C1 segment of cervical spinal cord (tissue), 14 donors: ENCODE measurements at regions not wholly inside any gene's neighbourhood (a gene's known extent, or its start where the extent isn't known, plus 50 kb on each side); places are given as distances from the start of the nearest gene placed in this dataset.
"Not testable (repeated sequence)": the region's sequence is repeated elsewhere in the genome, so short reads cannot be mapped to it uniquely, and the experiment has no call there.

Experiments
- DNase-seq, 14 donors: peaks; one replicate each; lab custom pipeline; 2025; lab: John Stamatoyannopoulos, UW

DNA sequence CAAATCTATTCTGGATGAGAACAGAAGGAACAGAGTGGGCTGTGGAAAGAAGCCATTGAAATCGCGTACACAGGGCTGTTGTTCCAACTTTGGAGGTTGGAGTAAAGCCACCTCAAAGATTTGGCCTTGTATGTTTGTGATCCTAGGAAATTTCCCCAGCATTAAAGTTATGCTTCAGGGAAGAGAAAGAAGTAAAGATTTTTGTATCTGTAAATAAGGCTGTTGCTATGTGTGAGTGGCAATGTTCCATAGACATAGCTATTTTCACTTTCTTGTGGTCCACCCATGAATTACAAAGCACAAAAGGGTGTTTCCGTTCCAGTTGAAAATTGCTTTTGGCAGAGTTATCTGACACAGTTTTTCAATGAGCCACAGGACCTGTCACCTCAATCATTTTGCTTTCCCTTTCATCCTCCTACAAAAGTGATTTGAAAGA lies 321.3 kb downstream of the TFAP2B start:
- DNase-seq = no peak

DNA sequence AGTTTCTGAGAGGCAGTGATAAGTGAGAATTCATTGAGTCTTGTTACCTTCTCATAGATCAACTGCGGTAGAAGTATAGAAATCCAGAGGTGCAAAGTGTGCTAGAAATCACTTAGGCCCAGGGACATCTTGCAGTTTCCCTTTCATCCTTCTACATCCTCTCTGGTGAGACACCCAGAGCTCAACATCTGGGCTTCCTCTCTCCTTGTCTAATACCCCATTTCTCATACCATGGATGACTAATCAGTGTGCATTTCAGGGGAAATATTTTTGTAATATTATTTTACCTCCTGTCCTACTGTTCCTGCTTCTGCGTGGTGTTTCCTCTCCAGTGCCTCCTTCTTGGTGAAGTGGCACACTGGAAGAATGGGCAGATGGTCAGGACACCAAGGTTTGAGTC lies 322.4 kb downstream of the TFAP2B start:
- no peak for DNase-seq

DNA sequence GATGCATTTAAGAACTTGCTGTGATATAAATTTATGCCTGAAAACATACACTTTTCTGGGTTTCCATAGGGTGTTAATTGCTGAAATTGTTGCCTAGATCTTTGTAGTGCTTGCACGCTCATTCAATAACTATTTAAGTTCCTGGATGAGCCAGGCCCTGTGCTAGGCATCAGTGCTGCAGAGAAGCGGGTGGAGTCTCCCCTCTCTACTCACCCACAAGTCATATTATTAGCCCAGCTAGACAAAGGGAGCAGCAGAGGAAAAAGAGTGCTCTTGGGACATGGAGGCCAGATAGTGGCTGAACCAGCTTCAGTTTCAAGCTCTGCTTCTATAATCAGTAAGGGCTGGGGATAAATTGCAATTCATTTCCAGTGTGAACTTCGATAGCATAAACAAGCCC lies 329.1 kb downstream of the TFAP2B start:
- no peak for DNase-seq

DNA sequence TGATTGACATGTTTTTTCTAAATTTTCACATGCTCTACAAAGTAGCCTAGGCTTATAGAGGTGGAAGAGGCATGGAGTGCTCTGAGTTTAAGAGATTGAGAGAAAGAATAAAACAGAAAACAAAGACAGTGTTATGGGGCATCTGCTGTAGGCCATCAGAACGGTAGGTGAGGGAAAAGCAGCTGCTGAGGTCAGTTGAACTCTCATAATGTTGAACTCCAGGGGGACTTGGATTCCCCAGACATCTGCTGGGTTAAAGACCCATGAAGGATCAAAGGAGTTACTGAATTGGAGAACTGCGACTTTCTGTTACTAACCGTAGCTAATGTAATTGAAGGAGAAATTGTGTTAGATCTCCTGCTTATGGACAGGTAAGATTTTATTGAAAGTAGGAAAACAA lies 333.9 kb downstream of the TFAP2B start:
- no peak for DNase-seq

DNA sequence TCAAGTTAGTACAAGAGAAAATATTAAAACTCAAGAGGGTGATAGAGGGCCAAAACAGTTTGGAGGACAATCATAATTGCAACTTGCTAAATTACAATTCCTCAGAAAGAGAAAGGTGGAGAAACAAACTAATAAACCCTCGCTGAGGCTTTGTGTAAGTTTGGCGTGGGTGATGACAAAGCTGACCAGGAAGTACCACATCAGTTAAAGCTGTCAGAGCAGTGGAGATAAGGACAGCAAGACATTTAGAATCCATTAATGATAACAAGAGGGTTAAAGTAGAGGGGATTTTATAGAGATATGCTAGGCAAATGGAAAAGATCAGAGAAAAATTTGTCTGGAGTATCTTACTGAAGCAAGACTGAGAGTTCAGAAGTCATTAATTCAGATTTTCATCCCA lies 334.4 kb downstream of the TFAP2B start:
- DNase-seq = no peak

DNA sequence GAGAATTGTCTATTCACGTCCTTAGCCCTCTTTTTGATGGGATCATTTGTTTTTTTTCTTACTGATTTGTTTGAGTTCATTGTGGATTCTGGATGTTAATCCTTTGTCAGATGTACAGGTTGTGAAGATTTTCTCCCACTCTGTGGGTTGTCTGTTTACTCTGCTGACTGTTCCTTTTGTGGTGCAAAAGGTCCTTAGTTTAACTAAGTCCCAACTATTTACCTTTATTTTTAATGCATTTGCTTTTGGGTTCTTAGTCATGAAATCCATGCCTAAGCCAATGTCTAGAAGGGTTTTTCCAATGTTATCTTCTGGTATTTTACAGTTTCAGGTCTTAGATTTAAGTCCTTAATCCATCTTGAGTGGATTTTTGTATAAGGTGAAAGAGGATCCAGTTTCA lies 336.3 kb downstream of the TFAP2B start:
- not testable (repeated sequence) for DNase-seq

DNA sequence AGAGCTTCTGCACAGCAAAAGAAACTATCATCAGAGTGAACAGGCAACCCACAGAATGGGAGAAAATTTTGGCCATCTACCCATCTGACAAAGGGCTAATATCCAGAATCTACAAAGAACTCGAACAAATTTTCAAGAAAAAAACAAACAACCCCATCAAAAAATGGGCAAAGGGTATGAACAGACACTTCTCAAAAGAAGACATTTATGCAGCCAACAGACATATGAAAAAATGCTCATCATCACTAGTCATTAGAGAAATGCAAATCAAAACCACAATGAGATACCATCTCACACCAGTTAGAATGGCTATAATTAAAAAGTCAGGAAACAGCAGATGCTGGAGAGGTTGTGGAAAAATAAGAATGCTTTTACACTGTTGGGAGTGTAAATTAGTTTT lies 340.6 kb downstream of the TFAP2B start:
- not testable (repeated sequence) for DNase-seq

DNA sequence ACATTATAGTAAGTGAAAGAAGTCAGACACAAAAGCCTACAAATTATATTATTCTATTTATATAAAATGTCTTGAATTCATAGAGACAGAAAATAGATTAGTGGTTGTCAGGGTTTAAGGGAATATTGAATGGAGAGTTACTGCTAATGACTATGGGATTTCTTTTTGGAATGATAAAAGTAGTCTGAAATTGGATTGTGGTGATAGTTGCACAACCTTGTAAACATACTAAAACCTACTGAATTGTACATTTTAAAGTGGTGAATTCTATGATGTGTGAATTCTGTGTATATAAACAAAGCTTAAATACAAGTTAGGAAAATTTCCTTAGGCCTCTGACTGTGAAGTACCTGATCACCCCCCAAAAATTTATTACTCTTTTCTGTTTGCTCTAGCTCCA lies 343.1 kb downstream of the TFAP2B start:
- no peak for DNase-seq

DNA sequence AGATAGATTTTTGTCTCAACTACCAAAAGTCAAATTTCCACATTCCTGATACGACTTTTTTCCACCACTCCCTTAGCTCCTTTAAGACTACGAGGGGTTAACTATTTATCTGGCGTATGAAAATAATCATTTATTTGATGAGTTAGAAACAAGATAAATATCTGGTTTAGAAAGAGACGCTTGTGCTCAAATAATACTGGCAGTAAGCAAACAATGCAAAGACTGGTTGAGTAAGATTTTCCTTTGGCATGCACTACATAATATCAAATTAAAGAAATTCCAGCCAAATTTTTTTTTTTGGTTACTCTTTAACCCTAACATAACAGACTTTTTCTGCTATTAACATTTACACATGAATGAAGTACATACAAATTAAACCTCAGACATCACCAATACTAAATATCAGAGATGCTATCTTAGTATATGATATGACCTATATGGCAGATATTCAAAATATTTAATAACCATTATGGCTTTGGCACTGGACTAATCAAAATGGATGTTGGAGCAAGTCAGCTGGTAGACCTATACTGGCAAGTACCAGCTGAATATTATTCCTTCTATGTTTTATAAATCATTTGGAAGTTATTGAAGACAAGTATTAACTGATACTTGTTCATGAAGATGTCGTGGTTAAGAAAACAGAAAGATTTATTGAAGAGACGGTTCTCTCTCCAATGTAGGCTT lies 345.3 kb downstream of the TFAP2B start:
- DNase-seq = no peak

DNA sequence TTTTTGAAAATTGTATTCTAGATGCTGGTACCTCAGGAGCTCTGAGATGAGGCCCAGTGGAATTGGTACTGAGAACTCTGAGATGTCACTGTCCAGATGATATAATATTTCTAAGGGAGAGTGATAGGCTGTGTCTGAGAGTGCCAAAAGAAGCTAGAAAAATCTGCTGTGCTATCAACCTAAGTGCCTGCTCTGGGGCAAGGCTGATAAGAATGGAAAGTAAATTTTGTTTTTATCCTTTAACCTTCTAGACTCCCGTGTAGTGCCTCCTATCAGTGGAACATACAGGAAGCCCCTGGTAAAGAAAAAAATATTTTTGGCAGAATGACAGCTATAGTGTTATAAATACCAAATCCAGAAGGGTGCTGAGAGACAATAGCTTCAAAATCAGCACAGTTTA lies 348.2 kb downstream of the TFAP2B start:
- DNase-seq = no peak

DNA sequence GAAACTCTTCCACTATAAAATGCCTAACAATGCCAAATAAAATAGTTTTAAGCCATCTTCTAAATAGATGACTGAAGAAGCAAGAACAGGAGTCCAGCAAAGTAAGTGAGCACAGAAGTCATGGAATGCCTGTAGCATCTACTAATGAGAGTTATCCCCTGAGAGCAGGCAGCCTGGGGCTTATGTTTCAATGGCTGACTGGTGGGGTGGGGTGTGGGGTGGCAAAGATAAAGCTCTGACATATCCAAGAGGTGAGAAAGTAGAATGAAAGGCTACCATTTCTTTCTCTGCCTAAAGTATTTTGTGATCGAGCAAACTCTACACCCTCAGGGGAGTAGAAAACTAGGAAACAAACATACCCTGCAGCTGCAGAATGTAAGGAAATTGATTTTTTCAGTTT lies 348.8 kb downstream of the TFAP2B start:
- DNase-seq = no peak

DNA sequence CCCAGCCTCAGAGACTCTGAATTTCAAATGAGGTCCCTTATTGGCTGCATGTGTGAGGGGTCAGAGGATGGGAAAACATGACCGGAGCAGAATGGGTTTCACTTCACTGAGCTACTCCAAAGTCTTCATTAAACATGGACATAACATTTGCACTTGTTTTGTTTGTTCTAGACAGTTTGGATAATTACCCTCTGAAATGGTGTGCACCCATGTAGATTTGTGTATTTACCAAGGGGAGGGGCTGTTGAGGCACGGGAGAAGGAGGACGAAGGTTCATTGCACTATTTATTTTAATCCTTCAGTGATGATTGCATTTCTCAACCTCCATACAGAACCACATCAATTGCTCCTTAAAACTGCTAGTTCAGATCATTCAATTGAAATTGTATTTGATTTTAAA lies 364.2 kb downstream of the TFAP2B start:
- DNase-seq = no peak

DNA sequence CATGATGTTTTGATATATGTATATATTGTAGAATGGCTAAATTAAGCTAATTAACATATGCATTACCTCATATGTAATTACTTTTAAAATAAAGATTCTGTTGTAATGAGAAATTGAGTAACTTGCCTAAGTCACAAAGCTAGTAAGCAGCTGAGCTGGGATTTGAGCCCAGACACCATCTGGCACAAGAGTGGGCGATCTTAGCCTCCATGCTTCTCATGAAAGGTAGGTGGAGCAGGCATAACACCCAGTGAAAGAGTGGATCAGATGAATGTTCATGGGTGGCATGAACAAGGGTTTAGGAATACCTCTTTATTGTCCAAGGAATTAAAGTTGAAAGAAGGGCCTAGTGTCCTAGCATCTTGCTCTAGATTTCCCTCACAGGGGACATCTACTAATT lies 365.4 kb downstream of the TFAP2B start:
- no peak for DNase-seq

DNA sequence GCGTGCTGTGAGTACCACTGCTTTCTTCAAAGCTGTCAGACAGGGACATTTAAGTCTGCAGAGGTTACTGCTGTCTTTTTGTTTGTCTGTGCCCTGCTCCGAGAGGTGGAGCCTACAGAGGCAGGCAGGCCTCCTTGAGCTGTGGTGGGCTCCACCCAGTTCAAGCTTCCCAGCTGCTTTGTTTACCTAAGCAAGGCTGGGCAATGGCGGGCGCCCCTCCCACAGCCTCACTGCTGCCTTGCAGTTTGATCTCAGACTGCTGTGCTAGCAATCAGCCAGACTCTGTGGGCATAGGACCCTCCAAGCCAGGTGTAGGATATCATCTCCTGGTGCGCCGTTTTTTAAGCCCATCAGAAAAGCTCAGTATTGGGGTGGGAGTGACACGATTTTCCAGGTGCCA lies 374.5 kb downstream of the TFAP2B start:
- not testable (repeated sequence) for DNase-seq

DNA sequence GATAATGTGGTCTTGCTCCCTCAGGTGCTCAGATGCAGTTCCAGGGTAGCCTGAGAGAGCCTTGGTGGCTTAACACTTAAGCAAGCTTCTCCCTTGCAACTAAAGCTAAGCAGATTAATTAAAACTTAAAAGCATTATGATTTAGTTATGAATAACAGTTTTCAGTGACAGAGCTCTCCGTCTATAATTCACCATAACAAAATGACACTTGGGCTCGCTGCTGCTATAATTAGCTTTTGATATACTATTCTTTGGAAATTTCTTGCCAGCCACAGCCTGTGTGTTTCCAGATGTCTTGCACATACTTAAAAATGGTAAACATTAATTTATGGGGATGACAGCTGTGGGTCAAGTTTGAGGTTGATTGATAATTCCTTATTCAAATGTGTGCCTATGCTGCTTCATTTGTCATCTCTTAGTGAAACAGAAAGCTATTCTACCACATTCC lies 380.5 kb downstream of the TFAP2B start:
- DNase-seq = no peak

DNA sequence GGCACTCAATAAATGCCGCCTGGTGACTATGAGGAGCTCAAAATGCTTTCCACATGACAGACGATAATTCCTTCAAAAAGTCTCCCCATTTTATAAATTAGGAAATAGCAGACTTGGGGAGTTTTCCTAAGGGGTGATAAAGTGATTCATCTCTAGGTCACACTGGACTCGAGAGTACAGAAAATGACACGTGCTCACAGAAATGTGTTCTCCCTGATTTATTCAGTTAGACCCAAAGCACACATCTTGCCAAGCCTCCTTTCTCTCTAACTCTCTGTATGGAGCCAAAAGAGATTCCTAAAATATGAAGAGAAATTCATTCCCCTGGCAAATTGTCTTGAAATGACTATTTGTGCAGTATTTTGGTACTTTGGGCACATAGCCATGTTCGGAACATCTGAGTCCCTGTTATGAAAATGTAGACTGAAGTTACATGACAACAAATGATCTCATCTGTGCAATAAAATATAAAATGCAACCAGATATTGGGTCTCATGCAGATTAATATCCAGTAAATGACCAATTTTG lies 381.1 kb downstream of the TFAP2B start:
- DNase-seq = no peak

DNA sequence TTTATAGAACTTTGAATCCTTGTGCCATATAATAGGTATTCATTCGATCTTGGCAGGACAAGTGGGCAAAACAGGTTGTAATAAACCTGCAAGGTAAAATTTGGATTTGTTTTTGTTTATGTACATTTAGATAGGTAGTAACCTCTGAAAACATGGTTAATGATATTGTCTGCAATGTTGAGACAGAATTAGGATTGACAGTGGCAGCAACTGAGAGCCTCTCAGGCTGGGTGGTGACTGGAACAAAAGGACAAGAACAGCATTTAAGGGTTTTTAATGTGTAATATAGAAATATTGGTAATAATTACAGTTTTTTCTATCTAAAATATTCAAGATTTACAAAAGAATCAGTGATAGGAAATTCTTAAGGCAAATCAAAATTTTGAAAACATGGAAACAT lies 382.0 kb downstream of the TFAP2B start:
- DNase-seq = no peak

DNA sequence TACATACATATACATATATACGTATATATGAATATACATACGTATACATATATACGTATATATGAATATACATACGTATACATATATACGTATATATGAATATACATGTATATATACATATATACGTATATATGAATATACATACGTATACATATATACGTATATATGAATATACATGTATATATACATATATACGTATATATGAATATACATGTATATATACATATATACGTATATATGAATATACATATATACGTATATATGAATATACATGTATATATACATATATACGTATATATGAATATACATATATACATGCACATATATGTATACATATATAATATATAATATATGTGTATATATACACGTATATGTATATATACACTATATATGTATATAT lies 384.0 kb downstream of the TFAP2B start:
- DNase-seq = not testable (repeated sequence)

DNA sequence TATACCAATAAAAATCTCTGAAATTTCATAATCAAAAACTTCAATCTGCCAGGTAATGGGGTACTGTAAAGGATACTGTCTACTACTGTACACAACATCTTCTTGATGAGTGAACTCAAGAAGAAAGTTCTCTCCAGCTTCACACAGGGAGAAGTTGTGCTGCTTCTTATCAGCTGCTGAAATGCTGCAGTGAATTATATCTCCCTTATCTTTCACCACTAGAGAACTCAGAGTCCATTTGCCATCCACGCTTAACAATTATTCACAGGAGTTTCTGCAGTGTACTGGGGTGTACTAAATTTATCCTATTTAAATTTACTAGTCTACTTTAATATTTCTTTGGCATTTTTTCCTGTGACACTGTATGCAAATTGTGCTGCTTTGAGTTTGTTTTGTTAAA lies 384.8 kb downstream of the TFAP2B start:
- no peak for DNase-seq

DNA sequence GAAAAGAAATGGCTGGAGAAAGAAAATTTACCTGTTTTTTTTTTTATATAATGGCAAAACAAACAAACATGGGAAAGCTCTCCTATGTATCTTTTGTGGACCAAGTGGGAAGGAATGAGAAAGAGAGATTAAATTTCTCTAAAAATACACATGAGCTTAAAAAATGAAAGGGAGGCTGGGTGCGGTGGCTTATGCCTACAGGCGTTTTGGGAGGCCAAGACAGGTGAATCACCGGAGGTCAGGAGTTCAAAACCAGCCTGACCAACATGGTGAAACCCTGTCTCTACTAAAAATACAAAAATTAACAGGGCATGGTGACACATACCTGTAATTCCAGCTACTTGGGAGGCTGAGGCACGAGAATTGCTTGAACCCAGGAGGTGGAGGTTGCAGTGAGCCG lies 388.0 kb downstream of the TFAP2B start:
- DNase-seq = not testable (repeated sequence)

DNA sequence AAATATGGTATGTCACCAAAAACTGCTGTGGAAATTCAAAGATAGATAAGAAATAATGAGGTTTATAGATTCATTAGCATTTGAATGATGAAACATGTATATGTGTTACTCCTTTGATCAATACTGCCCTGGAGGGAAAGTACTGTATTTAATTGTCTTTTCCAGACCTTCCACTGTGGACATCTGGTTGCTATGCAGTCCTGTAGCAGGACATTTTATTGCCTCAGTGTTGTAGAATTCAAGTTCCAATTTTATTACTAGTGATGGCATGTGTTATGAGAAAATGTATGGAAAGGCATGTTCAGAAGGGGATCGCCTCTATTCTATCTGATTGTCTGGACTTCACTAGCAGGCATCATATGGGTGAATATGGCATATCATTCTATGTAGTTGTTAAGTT lies 391.0 kb downstream of the TFAP2B start:
- no peak for DNase-seq

DNA sequence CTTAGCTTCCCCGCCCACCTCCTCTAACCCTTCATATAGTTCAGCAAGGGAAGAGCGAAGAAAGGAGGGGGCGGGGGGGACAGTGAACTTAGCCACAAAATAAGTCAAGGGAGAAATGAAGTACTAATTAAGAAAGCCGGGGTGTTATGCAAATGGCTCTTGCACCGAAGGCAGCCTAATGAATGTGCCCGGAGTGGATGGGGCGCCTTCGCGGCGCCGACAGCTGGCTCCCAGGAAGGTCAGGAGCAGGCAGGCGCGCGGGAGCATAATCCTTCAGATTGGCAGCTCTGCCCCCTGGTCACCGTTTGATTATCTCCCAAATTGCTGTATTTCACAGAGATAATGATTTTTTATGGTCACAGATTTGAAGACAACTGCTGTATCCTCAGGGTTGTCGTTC lies 395.1 kb downstream of the TFAP2B start:
- peak in 1 of 14 donors; percentile 0 for DNase-seq

DNA sequence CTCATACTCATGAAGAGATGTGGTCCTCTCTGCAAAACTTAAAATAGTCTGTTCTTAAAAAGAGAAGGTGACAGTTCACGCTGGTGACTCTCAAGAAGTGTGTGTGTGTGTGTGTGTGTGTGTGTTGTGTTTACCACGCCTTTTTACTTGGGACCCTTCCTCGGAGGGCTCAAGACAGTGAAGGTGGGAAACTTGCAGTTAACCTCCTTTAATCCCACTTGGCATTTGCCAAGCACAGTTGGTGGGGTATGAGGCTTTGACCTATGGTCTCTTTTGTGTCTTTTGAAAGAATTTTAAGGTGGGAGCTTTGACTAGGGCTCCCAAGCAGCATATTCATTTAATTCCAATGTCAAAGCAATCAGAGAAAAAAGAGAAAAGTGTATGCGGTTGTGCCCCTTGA lies 395.8 kb downstream of the TFAP2B start:
- no peak for DNase-seq

DNA sequence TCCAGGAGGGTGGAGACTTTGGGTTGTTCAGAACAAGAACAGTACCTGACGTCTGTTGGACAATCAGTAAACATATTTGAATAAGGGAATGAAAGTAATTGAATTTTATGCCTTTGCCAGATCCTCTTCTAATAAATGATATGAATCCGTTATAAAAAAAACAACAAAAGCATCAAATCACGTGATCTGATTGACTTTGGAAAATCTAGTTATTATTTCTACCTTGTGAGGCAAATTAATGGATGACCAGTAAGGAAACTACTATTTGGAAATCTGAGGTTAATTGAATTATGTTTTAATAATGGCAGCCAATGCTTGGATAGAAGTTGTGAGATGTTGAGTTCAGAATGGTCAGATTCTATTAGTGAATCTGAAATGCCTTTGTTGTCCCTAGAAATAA lies 399.5 kb downstream of the TFAP2B start:
- no peak for DNase-seq
